GM19372 (cell line): ENCODE measurements at regions not wholly inside any gene's neighbourhood (a gene's known extent, or its start where the extent isn't known, plus 50 kb on each side); places are given as distances from the start of the nearest gene placed in this dataset.
"Not testable (repeated sequence)": the region's sequence is repeated elsewhere in the genome, so short reads cannot be mapped to it uniquely, and the experiment has no call there.

ENCODE experiments used
- ATAC-seq: cut with Tn5 transposase; IDR thresholded peaks from one replicate; pipeline ENCODE4 v1.9.1; 2021; ENCODE audit warnings: mild to moderate bottlenecking, low read depth, moderate library complexity; ENCODE audit not compliant: unreplicated experiment

- ATAC-seq: no peak
Observed at GRCh38 chr14:98218218-98218617, 1053.8 kb downstream of the BCL11B start.

GRCh38 chr14:98219638-98220037, 1052.4 kb downstream of the BCL11B start:
- ATAC-seq: no peak

GRCh38 chr14:98223106-98223505, 1048.9 kb downstream of the BCL11B start:
- ATAC-seq: no peak

- not testable (repeated sequence) for ATAC-seq
Observed at GRCh38 chr14:98223710-98224109, 1048.3 kb downstream of the BCL11B start.

- no peak for ATAC-seq
Observed at GRCh38 chr14:98226411-98226810, 1045.6 kb downstream of the BCL11B start.

- no peak for ATAC-seq
Observed at GRCh38 chr14:98227000-98227726, 1044.8 kb downstream of the BCL11B start.

- no peak for ATAC-seq
Observed at GRCh38 chr14:98227727-98228111, 1044.3 kb downstream of the BCL11B start.

- ATAC-seq: no peak
Observed at GRCh38 chr14:98229656-98230366, 1042.2 kb downstream of the BCL11B start.

- no peak for ATAC-seq
Observed at GRCh38 chr14:98230411-98230810, 1041.6 kb downstream of the BCL11B start.

- ATAC-seq: no peak
Observed at GRCh38 chr14:98231210-98231609, 1040.8 kb downstream of the BCL11B start.

- no peak for ATAC-seq
Observed at GRCh38 chr14:98233656-98234055, 1038.3 kb downstream of the BCL11B start.

GRCh38 chr14:98234208-98234607, 1037.8 kb downstream of the BCL11B start:
- ATAC-seq: no peak

- no peak for ATAC-seq
Observed at GRCh38 chr14:98236314-98236713, 1035.7 kb downstream of the BCL11B start.

GRCh38 chr14:98237939-98238338, 1034.1 kb downstream of the BCL11B start:
- ATAC-seq: no peak

GRCh38 chr14:98240376-98240775, 1031.6 kb downstream of the BCL11B start:
- no peak for ATAC-seq

GRCh38 chr14:98242903-98243302, 1029.1 kb downstream of the BCL11B start:
- ATAC-seq: no peak

- ATAC-seq: no peak
Observed at GRCh38 chr14:98243332-98243731, 1028.7 kb downstream of the BCL11B start.

GRCh38 chr14:98244162-98244948, 1027.6 kb downstream of the BCL11B start:
- no peak for ATAC-seq

- ATAC-seq: no peak
Observed at GRCh38 chr14:98244966-98245569, 1026.9 kb downstream of the BCL11B start.

- no peak for ATAC-seq
Observed at GRCh38 chr14:98249057-98249456, 1022.9 kb downstream of the BCL11B start.

- ATAC-seq: no peak
Observed at GRCh38 chr14:98249476-98249875, 1022.5 kb downstream of the BCL11B start.
